HEK293 (cell line): ENCODE measurements at regions not wholly inside any gene's neighbourhood (a gene's known extent, or its start where the extent isn't known, plus 50 kb on each side); places are given as distances from the start of the nearest gene placed in this dataset.

Source experiments
- CTCF ChIA-PET: fragments of 350-600 bp; formaldehyde crosslinking; extraction: SDS; loops from one replicate; lab custom pipeline; 2021; ENCODE audit warnings: antibody characterized with exemption; lab: Yijun Ruan, JAX
- POLR2A ChIA-PET: fragments of 300-600 bp; formaldehyde crosslinking; extraction: SDS; loops from one replicate; lab custom pipeline; 2020; ENCODE audit warnings: antibody characterized with exemption, inconsistent platforms; lab: Yijun Ruan, JAX
- H3K27ac ChIP-seq: fragments of 200-500 bp; sonication (Bioruptor generic); 2 replicates; pipeline ENCODE4 v1.5.1; 2014; ENCODE audit warnings: low read depth, low read length, control low read depth, inconsistent platforms; ENCODE audit errors: extremely low read depth
- H3K36me3 ChIP-seq, 2 experiments: fragments of 200-500 bp in 1 of 2; sonication (Bioruptor generic) in 1 of 2; 1 replicate in 1 of 2; 2 replicates in 1 of 2; pipeline ENCODE4 v1.5.1; 2014 to 2017; ENCODE audit warnings: inconsistent platforms in 2 of 2, low read length in 2 of 2; ENCODE audit not compliant: control insufficient read depth in 2 of 2, insufficient read depth in 1 of 2
- H3K4me1 ChIP-seq: fragments of 200-500 bp; sonication (Bioruptor generic); 2 replicates; pipeline ENCODE4 v1.5.1; 2014; ENCODE audit warnings: mild to moderate bottlenecking, low read length, inconsistent platforms; ENCODE audit not compliant: control insufficient read depth, insufficient read depth
- H3K4me3 ChIP-seq: 2 replicates; pipeline ENCODE4 v1.5.1; 2011; ENCODE audit warnings: low read depth, mild to moderate bottlenecking, control low read depth, low read length, moderate library complexity
- H3K9me3 ChIP-seq: fragments of 200-500 bp; sonication (Bioruptor generic); 2 replicates; pipeline ENCODE4 v1.5.1; 2014; ENCODE audit warnings: low read depth, low read length, inconsistent platforms; ENCODE audit not compliant: control insufficient read depth, insufficient read depth
- CTCF ChIP-seq: fragments of 450-650 bp; formaldehyde crosslinking; IDR thresholded peaks from 2 replicates; pipeline ENCODE4 v1.5.1; 2016; ENCODE audit warnings: missing biosample characterization, missing genetic modification characterization
- GLIS1 ChIP-seq: fragments of 450-650 bp; formaldehyde crosslinking; IDR thresholded peaks from 2 replicates; pipeline ENCODE4 v1.5.1; 2016; ENCODE audit warnings: missing biosample characterization, missing genetic modification characterization
- KLF1 ChIP-seq: fragments of 450-650 bp; formaldehyde crosslinking; IDR thresholded peaks from 2 replicates; pipeline ENCODE4 v1.5.1; 2016; ENCODE audit warnings: missing biosample characterization, missing genetic modification characterization
- KLF8 ChIP-seq: fragments of 450-650 bp; formaldehyde crosslinking; IDR thresholded peaks from 2 replicates; pipeline ENCODE4 v1.5.1; 2016; ENCODE audit warnings: missing biosample characterization, missing genetic modification characterization
- MYNN ChIP-seq: fragments of 450-650 bp; formaldehyde crosslinking; IDR thresholded peaks from 2 replicates; pipeline ENCODE4 v1.5.1; 2016; ENCODE audit warnings: missing biosample characterization, missing genetic modification characterization, borderline replicate concordance
- SCRT1 ChIP-seq: fragments of 450-650 bp; formaldehyde crosslinking; IDR thresholded peaks from 2 replicates; pipeline ENCODE4 v1.5.1; 2016; ENCODE audit warnings: missing biosample characterization, missing genetic modification characterization, borderline replicate concordance
- SCRT2 ChIP-seq: fragments of 450-650 bp; formaldehyde crosslinking; IDR thresholded peaks from 2 replicates; pipeline ENCODE4 v1.5.1; 2016; ENCODE audit warnings: missing biosample characterization, missing genetic modification characterization
- ZBTB48 ChIP-seq: fragments of 450-650 bp; formaldehyde crosslinking; IDR thresholded peaks from 2 replicates; pipeline ENCODE4 v1.5.1; 2016; ENCODE audit warnings: missing biosample characterization, missing genetic modification characterization
- ZFP37 ChIP-seq: fragments of 450-650 bp; formaldehyde crosslinking; IDR thresholded peaks from 2 replicates; pipeline ENCODE4 v1.5.1; 2016; ENCODE audit warnings: missing biosample characterization, missing genetic modification characterization
- ZNF121 ChIP-seq: fragments of 450-650 bp; formaldehyde crosslinking; IDR thresholded peaks from 2 replicates; pipeline ENCODE4 v1.5.1; 2016; ENCODE audit warnings: missing biosample characterization, missing genetic modification characterization
- ZNF211 ChIP-seq: fragments of 450-650 bp; formaldehyde crosslinking; IDR thresholded peaks from 2 replicates; pipeline ENCODE4 v1.5.1; 2016; ENCODE audit warnings: low read depth, missing biosample characterization, missing genetic modification characterization
- ZNF274 ChIP-seq, 2 experiments: fragments of 200-500 bp in 1 of 2; fragments of 450-650 bp in 1 of 2; sonication (Bioruptor generic) in 1 of 2; formaldehyde crosslinking in 1 of 2; IDR thresholded peaks; 2 replicates each; pipeline versions ENCODE4 v1.5.1 to v1.6.1; 2014 to 2016; ENCODE audit warnings: borderline replicate concordance in 1 of 2, inconsistent platforms in 1 of 2, low read length in 1 of 2, missing biosample characterization in 1 of 2, missing genetic modification characterization in 1 of 2
- ZNF37A ChIP-seq: fragments of 450-650 bp; IDR thresholded peaks from 2 replicates; pipeline ENCODE4 v1.5.1; 2018; ENCODE audit warnings: missing biosample characterization, missing genetic modification characterization
- ZNF548 ChIP-seq: fragments of 450-650 bp; formaldehyde crosslinking; IDR thresholded peaks from 2 replicates; pipeline ENCODE4 v1.5.1; 2016; ENCODE audit warnings: missing biosample characterization, missing genetic modification characterization
- ZNF571 ChIP-seq: fragments of 450-650 bp; formaldehyde crosslinking; IDR thresholded peaks from 2 replicates; pipeline ENCODE4 v1.5.0; 2017; ENCODE audit warnings: missing biosample characterization, missing genetic modification characterization
- ZNF596 ChIP-seq: fragments of 450-650 bp; IDR thresholded peaks from 2 replicates; pipeline ENCODE4 v1.5.0; 2018; ENCODE audit warnings: missing biosample characterization, mild to moderate bottlenecking, missing genetic modification characterization, moderate library complexity
- ZNF610 ChIP-seq: fragments of 450-650 bp; formaldehyde crosslinking; IDR thresholded peaks from 2 replicates; pipeline ENCODE4 v1.5.1; 2016; ENCODE audit warnings: missing biosample characterization, missing genetic modification characterization, borderline replicate concordance
- ZNF639 ChIP-seq: fragments of 450-650 bp; formaldehyde crosslinking; IDR thresholded peaks from 2 replicates; pipeline ENCODE4 v1.5.1; 2016; ENCODE audit warnings: missing biosample characterization, missing genetic modification characterization
- ZNF791 ChIP-seq: fragments of 450-650 bp; formaldehyde crosslinking; IDR thresholded peaks from 2 replicates; pipeline ENCODE4 v1.5.1; 2016; ENCODE audit warnings: missing biosample characterization, missing genetic modification characterization
- ZSCAN16 ChIP-seq: fragments of 450-650 bp; formaldehyde crosslinking; IDR thresholded peaks from 2 replicates; pipeline ENCODE4 v1.5.1; 2016; ENCODE audit warnings: missing biosample characterization, missing genetic modification characterization
- ZXDB ChIP-seq: fragments of 450-650 bp; formaldehyde crosslinking; IDR thresholded peaks from 2 replicates; pipeline ENCODE4 v1.5.1; 2016; ENCODE audit warnings: missing biosample characterization, missing genetic modification characterization
- TF ChIP-seq, protein P1 (sequence below): fragments of 450-650 bp; formaldehyde crosslinking; conservative IDR thresholded peaks from 2 replicates; pipeline ENCODE4 v1.5.1; 2016; ENCODE audit warnings: low read depth, missing biosample characterization, missing genetic modification characterization
- TF ChIP-seq, protein P2 (sequence below): fragments of 450-650 bp; formaldehyde crosslinking; IDR thresholded peaks from 2 replicates; pipeline ENCODE4 v1.5.1; 2016; ENCODE audit warnings: missing biosample characterization, missing genetic modification characterization

GRCh38 chr20:57980506-57980905 is 247.9 kb downstream of the ANKRD60 start (continued):
- TF ChIP-seq, protein P1, sequence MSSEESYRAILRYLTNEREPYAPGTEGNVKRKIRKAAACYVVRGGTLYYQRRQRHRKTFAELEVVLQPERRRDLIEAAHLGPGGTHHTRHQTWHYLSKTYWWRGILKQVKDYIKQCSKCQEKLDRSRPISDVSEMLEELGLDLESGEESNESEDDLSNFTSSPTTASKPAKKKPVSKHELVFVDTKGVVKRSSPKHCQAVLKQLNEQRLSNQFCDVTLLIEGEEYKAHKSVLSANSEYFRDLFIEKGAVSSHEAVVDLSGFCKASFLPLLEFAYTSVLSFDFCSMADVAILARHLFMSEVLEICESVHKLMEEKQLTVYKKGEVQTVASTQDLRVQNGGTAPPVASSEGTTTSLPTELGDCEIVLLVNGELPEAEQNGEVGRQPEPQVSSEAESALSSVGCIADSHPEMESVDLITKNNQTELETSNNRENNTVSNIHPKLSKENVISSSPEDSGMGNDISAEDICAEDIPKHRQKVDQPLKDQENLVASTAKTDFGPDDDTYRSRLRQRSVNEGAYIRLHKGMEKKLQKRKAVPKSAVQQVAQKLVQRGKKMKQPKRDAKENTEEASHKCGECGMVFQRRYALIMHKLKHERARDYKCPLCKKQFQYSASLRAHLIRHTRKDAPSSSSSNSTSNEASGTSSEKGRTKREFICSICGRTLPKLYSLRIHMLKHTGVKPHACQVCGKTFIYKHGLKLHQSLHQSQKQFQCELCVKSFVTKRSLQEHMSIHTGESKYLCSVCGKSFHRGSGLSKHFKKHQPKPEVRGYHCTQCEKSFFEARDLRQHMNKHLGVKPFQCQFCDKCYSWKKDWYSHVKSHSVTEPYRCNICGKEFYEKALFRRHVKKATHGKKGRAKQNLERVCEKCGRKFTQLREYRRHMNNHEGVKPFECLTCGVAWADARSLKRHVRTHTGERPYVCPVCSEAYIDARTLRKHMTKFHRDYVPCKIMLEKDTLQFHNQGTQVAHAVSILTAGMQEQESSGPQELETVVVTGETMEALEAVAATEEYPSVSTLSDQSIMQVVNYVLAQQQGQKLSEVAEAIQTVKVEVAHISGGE (tag by site-specific recombination): no peak
- TF ChIP-seq, all 188 proteins: peak for 0

GRCh38 chr20:57977569-57977968 is 250.9 kb downstream of the ANKRD60 start:
- POLR2A ChIA-PET: no interaction called here
- no peaks in the 10 kb centered on the region for H3K9me3 ChIP-seq
- H3K4me1 ChIP-seq: no peaks in the 10 kb centered on the region
- no peaks in the 10 kb centered on the region for H3K36me3 ChIP-seq
- H3K27ac ChIP-seq: no peak overlapping the region
- TF ChIP-seq ZNF610 (no peak), CTCF (tag by site-specific recombination) (no peak), ZNF37A (no peak), ZNF211 (tag by site-specific recombination) (no peak), ZFP37 (tag by site-specific recombination) (no peak), ZNF121 (tag by site-specific recombination) (no peak), SCRT1 (tag by site-specific recombination) (no peak), ZNF274 (IDR thresholded peaks at IDR 0.05; ENCODE audit: low read length) (no peak), ZNF274 (tag by site-specific recombination; IDR thresholded peaks at IDR 0.05; ENCODE audit: borderline replicate concordance) (no peak), ZNF791 (tag by site-specific recombination) (no peak)
- no peak overlapping the region for H3K4me3 ChIP-seq
- CTCF ChIA-PET: no interaction called here

DNA sequence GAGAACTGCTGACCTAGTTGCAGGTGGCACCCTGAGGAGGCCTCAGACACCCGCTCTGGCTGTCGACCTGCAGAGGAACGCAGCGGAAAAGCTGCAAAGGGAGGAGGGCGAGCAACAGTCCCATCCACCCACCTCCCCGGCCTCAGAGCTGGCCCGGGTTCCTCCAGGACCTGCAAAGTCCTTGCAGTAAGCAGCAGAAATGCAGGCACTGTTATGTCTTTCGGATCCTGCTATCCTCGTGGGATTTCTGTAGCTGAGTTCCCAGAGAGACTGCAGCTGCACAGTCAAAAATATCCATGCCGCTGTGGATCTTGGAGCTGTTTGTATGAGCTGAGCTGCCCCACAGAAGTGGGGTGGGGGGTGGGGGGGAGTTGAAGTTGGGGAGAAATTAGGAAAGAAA is 251.3 kb downstream of the ANKRD60 start:
- no peak for TF ChIP-seq ZNF596 (tag by site-specific recombination)
- no peak for TF ChIP-seq KLF1 (tag by site-specific recombination)
- TF ChIP-seq ZNF571 (tag by site-specific recombination): no peak
- TF ChIP-seq, protein P2, sequence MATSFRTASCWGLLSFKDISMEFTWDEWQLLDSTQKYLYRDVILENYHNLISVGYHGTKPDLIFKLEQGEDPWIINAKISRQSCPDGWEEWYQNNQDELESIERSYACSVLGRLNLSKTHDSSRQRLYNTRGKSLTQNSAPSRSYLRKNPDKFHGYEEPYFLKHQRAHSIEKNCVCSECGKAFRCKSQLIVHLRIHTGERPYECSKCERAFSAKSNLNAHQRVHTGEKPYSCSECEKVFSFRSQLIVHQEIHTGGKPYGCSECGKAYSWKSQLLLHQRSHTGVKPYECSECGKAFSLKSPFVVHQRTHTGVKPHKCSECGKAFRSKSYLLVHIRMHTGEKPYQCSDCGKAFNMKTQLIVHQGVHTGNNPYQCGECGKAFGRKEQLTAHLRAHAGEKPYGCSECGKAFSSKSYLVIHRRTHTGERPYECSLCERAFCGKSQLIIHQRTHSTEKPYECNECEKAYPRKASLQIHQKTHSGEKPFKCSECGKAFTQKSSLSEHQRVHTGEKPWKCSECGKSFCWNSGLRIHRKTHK (tag by site-specific recombination): no peak
- no peak for TF ChIP-seq SCRT2 (tag by site-specific recombination)
- no peak for TF ChIP-seq GLIS1 (tag by site-specific recombination)
- no peak for TF ChIP-seq MYNN
- TF ChIP-seq ZXDB (tag by site-specific recombination): no peak
- TF ChIP-seq KLF8: no peak
- no peak for TF ChIP-seq ZBTB48
- no peak for TF ChIP-seq CTCF (tag by site-specific recombination)
- no peak for TF ChIP-seq ZSCAN16 (tag by site-specific recombination)
- TF ChIP-seq ZNF639 (tag by site-specific recombination): no peak
- TF ChIP-seq ZNF548: no peak
- H3K36me3 ChIP-seq: no peaks in the 10 kb centered on the region
- H3K9me3 ChIP-seq: no peaks in the 10 kb centered on the region
- ChIA-PET CTCF (no interaction called here), POLR2A (no interaction called here)
- no peak overlapping the region for H3K4me3 ChIP-seq
- H3K4me1 ChIP-seq: no peaks in the 10 kb centered on the region
- H3K27ac ChIP-seq: no peak overlapping the region
